ENCODE measurements at regions not wholly inside any gene's neighbourhood (a gene's known extent, or its start where the extent isn't known, plus 50 kb on each side); places are given as distances from the start of the nearest gene placed in this dataset.

DNA sequence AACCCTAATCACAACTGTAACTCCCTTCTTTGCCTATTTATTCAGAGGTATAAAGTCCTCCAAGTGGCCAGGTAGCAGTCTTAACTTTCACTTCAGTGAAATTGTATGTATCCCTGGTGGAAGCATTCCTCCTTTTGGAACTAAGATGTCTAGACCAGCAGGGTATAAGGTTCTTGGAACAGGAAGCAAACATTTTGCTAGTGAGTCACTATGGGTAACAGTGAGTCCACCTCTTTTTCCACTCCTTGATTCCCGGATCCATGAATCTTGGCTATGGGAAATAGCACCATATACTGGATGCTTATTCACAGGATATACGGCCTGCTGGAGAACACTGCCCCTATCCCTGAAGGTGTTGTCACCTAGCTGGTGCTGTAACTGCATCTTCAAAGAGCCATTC lies 80.2 kb downstream of the KCNA5 start:
- no peak overlapping the region for H3K4me3 ChIP-seq
- no peaks in the 10 kb centered on the region for H3K27me3 ChIP-seq
- TF ChIP-seq CTCF (IDR thresholded peaks at IDR 0.05) (no peak), POLR2A (IDR thresholded peaks at IDR 0.05) (no peak)
- no peak for DNase-seq
- no peaks in the 10 kb centered on the region for H3K9me3 ChIP-seq
- intact Hi-C loops (cut with DNase I; ENCODE audit: low total_unique reads), result no loop called here
- H3K36me3 ChIP-seq, result no peaks in the 10 kb centered on the region
- no peaks in the 10 kb centered on the region for H3K4me1 ChIP-seq
- H3K27ac ChIP-seq, result no peak overlapping the region

- no peak for TF ChIP-seq CTCF (IDR thresholded peaks at IDR 0.05)
- no peak for TF ChIP-seq POLR2A (IDR thresholded peaks at IDR 0.05)
- Histone ChIP-seq H3K4me3 (no peak overlapping the region), H3K27me3 (no peaks in the 10 kb centered on the region), H3K27ac (no peak overlapping the region), H3K4me1 (no peaks in the 10 kb centered on the region), H3K36me3 (no peaks in the 10 kb centered on the region), H3K9me3 (no peaks in the 10 kb centered on the region)
- DNase-seq, result no peak
- intact Hi-C loops (cut with DNase I; ENCODE audit: low total_unique reads), result no loop called here
Measured at GRCh38 chr12:5124401-5124800, 80.7 kb downstream of the KCNA5 start.

- Histone ChIP-seq H3K27ac (no peak overlapping the region), H3K27me3 (no peaks in the 10 kb centered on the region), H3K4me1 (no peaks in the 10 kb centered on the region), H3K4me3 (no peak overlapping the region), H3K9me3 (no peaks in the 10 kb centered on the region), H3K36me3 (no peaks in the 10 kb centered on the region)
- TF ChIP-seq CTCF (IDR thresholded peaks at IDR 0.05), result no peak
- TF ChIP-seq POLR2A (IDR thresholded peaks at IDR 0.05), result no peak
- DNase-seq, result no peak
- intact Hi-C loops (cut with DNase I; ENCODE audit: low total_unique reads), result no loop called here
Measured at GRCh38 chr12:5134861-5135525, 91.3 kb downstream of the KCNA5 start.

- Histone ChIP-seq H3K27ac (no peak overlapping the region), H3K4me3 (no peak overlapping the region), H3K36me3 (no peaks in the 10 kb centered on the region), H3K4me1 (no peaks in the 10 kb centered on the region), H3K9me3 (no peaks in the 10 kb centered on the region), H3K27me3 (no peaks in the 10 kb centered on the region)
- intact Hi-C loops (cut with DNase I; ENCODE audit: low total_unique reads), result no loop called here
- DNase-seq, result no peak
- TF ChIP-seq POLR2A (IDR thresholded peaks at IDR 0.05) (no peak), CTCF (IDR thresholded peaks at IDR 0.05) (no peak)
Measured at GRCh38 chr12:5138256-5138655, 94.6 kb downstream of the KCNA5 start.

GRCh38 chr12:5138845-5139244 lies 95.2 kb downstream of the KCNA5 start:
- Histone ChIP-seq H3K27me3 (no peaks in the 10 kb centered on the region), H3K36me3 (no peaks in the 10 kb centered on the region), H3K4me1 (no peaks in the 10 kb centered on the region), H3K27ac (no peak overlapping the region), H3K9me3 (no peaks in the 10 kb centered on the region), H3K4me3 (no peak overlapping the region)
- DNase-seq, result no peak
- intact Hi-C loops (cut with DNase I; ENCODE audit: low total_unique reads), result no loop called here
- TF ChIP-seq CTCF (IDR thresholded peaks at IDR 0.05) (no peak), POLR2A (IDR thresholded peaks at IDR 0.05) (no peak)
